ENCODE measurements at regions not wholly inside any gene's neighbourhood (a gene's known extent, or its start where the extent isn't known, plus 50 kb on each side); places are given as distances from the start of the nearest gene placed in this dataset.

- CTCF ChIA-PET = no interaction called here
- TF ChIP-seq, protein P1, sequence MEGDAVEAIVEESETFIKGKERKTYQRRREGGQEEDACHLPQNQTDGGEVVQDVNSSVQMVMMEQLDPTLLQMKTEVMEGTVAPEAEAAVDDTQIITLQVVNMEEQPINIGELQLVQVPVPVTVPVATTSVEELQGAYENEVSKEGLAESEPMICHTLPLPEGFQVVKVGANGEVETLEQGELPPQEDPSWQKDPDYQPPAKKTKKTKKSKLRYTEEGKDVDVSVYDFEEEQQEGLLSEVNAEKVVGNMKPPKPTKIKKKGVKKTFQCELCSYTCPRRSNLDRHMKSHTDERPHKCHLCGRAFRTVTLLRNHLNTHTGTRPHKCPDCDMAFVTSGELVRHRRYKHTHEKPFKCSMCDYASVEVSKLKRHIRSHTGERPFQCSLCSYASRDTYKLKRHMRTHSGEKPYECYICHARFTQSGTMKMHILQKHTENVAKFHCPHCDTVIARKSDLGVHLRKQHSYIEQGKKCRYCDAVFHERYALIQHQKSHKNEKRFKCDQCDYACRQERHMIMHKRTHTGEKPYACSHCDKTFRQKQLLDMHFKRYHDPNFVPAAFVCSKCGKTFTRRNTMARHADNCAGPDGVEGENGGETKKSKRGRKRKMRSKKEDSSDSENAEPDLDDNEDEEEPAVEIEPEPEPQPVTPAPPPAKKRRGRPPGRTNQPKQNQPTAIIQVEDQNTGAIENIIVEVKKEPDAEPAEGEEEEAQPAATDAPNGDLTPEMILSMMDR (IDR thresholded peaks at IDR 0.05; ENCODE audit: control extremely low read depth, extremely low read depth, low read depth, missing control alignments) = no peak
- POLR2A ChIA-PET = no interaction called here
- DNase-seq (ENCODE audit: extremely low spot score) = no peak
Observed at GRCh38 chr11:64498136-64498535, 57.6 kb upstream of the SLC22A11 start.

DNA sequence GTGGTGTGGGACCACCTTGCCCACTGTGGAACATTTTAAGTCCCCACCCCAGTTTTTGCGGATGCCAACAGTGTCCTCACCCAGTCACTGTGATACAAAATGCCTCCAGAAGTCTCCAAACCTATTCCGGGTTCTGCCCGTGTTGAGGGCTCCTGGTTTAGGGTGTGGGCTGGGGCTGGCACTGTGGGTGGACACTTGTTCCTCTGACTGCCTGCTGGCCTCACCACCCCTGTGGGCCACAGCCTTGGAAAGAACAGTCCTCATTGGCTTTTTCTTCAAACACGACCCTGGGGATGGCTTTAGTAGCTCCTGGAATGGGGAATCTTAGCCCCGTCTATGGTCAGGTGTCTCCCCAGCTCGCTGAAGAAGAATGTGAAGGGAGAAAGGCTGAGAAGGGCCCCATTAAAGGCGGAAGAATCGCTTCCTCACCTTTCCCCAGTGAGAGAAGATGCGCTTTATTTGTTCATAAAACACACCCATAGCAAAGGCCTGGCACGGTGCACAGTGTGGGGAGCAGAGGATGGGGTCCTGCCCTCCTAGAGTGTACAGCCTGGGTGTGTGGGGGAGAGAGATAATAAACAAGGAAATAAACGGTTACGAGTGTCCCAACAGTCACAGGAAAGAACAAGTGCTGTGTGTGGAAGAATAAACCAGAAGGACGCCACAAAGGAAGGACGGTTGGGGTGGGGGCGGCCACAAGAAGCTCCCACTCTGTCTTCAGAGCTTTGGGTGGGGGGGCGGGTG, 56.3 kb upstream of the SLC22A11 start:
- DNase-seq (ENCODE audit: extremely low spot score) = no peak
- CTCF ChIA-PET = no interaction called here
- TF ChIP-seq, protein P1 (IDR thresholded peaks at IDR 0.05; ENCODE audit: control extremely low read depth, extremely low read depth, low read depth, missing control alignments) = no peak
- POLR2A ChIA-PET = no interaction called here

DNA sequence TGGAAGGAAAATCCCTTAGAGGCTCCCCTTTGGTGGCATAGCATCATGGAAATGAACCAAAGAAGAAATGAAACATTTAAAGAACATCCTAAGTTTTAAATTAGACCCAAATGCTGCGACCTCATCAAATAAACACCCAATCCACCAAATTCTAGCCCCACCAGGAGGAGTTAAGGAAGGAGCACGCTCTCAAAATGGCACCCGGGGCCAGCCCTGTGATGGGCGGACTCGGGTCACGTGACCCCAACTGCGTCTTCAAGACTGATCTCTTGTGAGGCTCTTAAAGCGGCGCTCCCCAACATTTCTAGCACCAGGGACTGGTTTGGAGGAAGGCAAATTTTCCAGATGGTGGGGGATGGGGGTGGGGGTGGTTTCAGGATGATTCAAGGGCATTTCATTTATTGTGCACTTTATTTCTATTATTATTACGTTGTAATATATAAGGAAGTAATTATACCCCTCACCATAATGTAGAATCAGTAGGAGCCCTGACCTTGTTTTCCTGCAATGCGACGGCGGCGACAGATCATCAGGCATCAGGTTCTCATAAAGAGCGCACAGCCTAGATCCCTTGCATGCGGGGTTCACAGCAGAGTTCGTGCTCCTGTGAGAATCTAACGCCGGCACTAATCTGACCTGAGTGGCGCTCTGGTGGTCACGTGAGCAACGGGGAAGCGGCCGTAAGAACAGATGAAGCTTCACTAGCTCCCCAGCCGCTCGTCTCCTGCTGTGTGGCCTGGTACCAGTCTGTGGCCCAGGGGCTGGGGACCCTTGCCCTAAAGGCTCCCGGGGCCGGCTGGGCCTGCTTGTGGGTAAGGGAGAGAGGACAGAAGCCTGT, 55.3 kb upstream of the SLC22A11 start:
- TF ChIP-seq, protein P1 (IDR thresholded peaks at IDR 0.05; ENCODE audit: control extremely low read depth, extremely low read depth, low read depth, missing control alignments) = no peak
- ChIA-PET POLR2A (no interaction called here), CTCF (no interaction called here)
- DNase-seq (ENCODE audit: extremely low spot score) = no peak

DNA sequence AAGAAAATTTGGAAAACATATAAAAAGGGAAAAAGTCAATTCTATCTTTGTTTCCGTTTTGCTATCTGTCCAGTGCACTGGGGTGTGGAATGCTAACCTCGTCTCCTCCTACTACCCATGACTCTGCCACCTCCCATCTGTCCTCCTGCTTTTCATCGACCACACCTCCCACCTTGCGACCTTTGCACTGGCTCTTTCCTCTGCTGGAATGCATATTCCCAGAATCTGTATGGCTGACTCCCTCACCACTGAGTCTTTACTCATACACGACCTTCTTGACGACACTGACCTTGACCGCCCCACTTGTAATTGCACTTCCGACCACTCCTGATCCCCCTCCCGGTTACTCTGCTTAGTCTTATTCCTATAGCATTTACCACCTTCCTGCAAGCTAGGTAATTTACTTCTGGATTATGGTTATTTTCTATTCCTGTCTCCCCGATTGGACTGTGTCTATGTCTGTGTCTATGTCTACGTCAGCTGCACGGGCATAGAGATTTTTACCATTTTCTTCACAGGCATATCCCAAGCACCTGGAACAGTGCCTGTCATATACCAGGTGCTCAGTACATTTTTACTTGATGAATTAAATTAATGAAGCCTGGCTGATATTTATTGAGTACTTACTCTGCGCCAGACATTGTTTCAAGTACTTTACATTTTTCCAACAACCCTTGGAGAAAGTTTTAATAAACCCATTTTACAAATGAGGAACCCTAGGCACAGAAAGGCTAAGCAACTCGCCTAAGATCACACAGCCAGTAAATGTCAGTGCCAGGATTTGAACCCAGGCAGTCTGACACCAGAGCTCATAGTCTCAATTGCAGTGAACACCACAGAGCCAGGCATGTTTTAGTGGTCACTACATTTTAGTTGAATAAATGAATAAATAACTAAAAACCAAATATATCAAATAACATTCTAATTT, 54.0 kb upstream of the SLC22A11 start:
- POLR2A ChIA-PET = no interaction called here
- no peak for DNase-seq (ENCODE audit: extremely low spot score)
- CTCF ChIA-PET = no interaction called here
- TF ChIP-seq, protein P1 (IDR thresholded peaks at IDR 0.05; ENCODE audit: control extremely low read depth, extremely low read depth, low read depth, missing control alignments) = no peak

- ChIA-PET CTCF (interaction anchor here (1.6 kb wide), 1 partner anchor 53 kb away, joined by 6 read pairs; no protein-coding TSS in a partner anchor), POLR2A (no interaction called here)
- DNase-seq (ENCODE audit: extremely low spot score) = no peak
- TF ChIP-seq, protein P1 (IDR thresholded peaks at IDR 0.05; ENCODE audit: control extremely low read depth, extremely low read depth, low read depth, missing control alignments) = no peak
Observed at GRCh38 chr11:64502634-64503033, 53.1 kb upstream of the SLC22A11 start.

GRCh38 chr11:64503186-64503753, 52.5 kb upstream of the SLC22A11 start:
- ChIA-PET POLR2A (no interaction called here), CTCF (interaction anchor here (1.0 to 1.6 kb wide), 3 partner anchors 8 to 54 kb away, joined by 3 to 6 read pairs (median 3); no protein-coding TSS in a partner anchor)
- TF ChIP-seq, protein P1 (IDR thresholded peaks at IDR 0.05; ENCODE audit: control extremely low read depth, extremely low read depth, low read depth, missing control alignments) = no peak
- no peak for DNase-seq (ENCODE audit: extremely low spot score)

Measured in GM10248 (cell line).